H1 (cell line): ENCODE measurements at regions not wholly inside any gene's neighbourhood (a gene's known extent, or its start where the extent isn't known, plus 50 kb on each side); places are given as distances from the start of the nearest gene placed in this dataset.

Experiments
- CTCF ChIA-PET: fragments of 300-600 bp; sonication (Branson Sonifier 250); formaldehyde crosslinking; loops from one replicate; lab custom pipeline; 2021; ENCODE audit not compliant: partially characterized antibody; lab: Charles Lee
- POLR2A ChIA-PET: fragments of 300-600 bp; sonication (Branson Sonifier 250); formaldehyde crosslinking; loops from one replicate; lab custom pipeline; 2021; ENCODE audit warnings: inconsistent platforms; ENCODE audit not compliant: partially characterized antibody; lab: Charles Lee
- DNase-seq, 2 experiments: peaks; one replicate each; pipeline versions ENCODE4 v3.0.0 to v3.0.0-alpha.2; 2010 to 2022; ENCODE audit warnings: low spot score in 2 of 2, low read depth in 1 of 2, mixed read lengths in 1 of 2
- FAIRE-seq: peaks from 2 replicates; lab custom pipeline; 2011; peaks lifted over from hg19 to GRCh38; lab: Jason Lieb, UNC
- H2AFZ ChIP-seq: 2 replicates; pipeline ENCODE4 v1.8.1; 2012; ENCODE audit warnings: low read length, inconsistent platforms
- H2AK5ac ChIP-seq: 2 replicates; pipeline ENCODE4 v1.6.1; 2013; ENCODE audit warnings: low read depth, low read length
- H2BK120ac ChIP-seq: replicated peaks from 2 replicates; pipeline ENCODE3; 2013; ENCODE audit warnings: low read depth, low read length, inconsistent platforms
- H2BK12ac ChIP-seq: 2 replicates; pipeline ENCODE4 v1.6.1; 2013; ENCODE audit warnings: low read depth, low read length
- H2BK15ac ChIP-seq: 2 replicates; pipeline ENCODE4 v1.6.1; 2013; ENCODE audit warnings: low read length
- H2BK20ac ChIP-seq: 2 replicates; pipeline ENCODE4 v1.6.1; 2013; ENCODE audit warnings: low read length
- H2BK5ac ChIP-seq: 2 replicates; pipeline ENCODE4 v1.6.1; 2013; ENCODE audit warnings: low read depth, low read length
- H3K14ac ChIP-seq: 2 replicates; pipeline ENCODE4 v1.6.1; 2013; ENCODE audit warnings: inconsistent platforms; ENCODE audit not compliant: insufficient read length
- H3K18ac ChIP-seq: 2 replicates; pipeline ENCODE4 v1.6.1; 2013; ENCODE audit warnings: low read length; ENCODE audit errors: extremely low read depth
- H3K23ac ChIP-seq: 2 replicates; pipeline ENCODE4 v1.6.1; 2013; ENCODE audit warnings: inconsistent platforms; ENCODE audit not compliant: insufficient read length
- H3K23me2 ChIP-seq: 2 replicates; pipeline ENCODE4 v1.6.1; 2013; ENCODE audit warnings: low read depth, low read length
- H3K27ac ChIP-seq: 2 replicates; pipeline ENCODE4 v1.6.1; 2011; ENCODE audit warnings: low read depth, low read length, inconsistent platforms
- H3K27me3 ChIP-seq, 4 experiments: replicated peaks in 1 of 4; 1 replicate in 1 of 4; 2 replicates in 3 of 4; pipeline versions ENCODE4 v1.6.1 to v1.8.1; 2011 to 2013; ENCODE audit warnings: low read length in 3 of 4, mild to moderate bottlenecking in 3 of 4, inconsistent platforms in 2 of 4, mixed read lengths in 2 of 4, moderate library complexity in 1 of 4; ENCODE audit not compliant: control insufficient read depth in 3 of 4, insufficient read depth in 3 of 4; ENCODE audit errors: extremely low read depth in 1 of 4
- H3K36me3 ChIP-seq, 4 experiments: 2 replicates each; pipeline versions ENCODE4 v1.6.1 to v1.8.1; 2011 to 2013; ENCODE audit warnings: mild to moderate bottlenecking in 4 of 4, low read length in 3 of 4, moderate library complexity in 2 of 4, control low read depth in 1 of 4, inconsistent platforms in 1 of 4; ENCODE audit not compliant: insufficient read depth in 4 of 4, control insufficient read depth in 2 of 4
- H3K4ac ChIP-seq: replicated peaks from 2 replicates; pipeline ENCODE3; 2013; ENCODE audit warnings: low read length, low read depth, mixed read lengths, inconsistent platforms; ENCODE audit not compliant: insufficient read length
- H3K4me1 ChIP-seq, 4 experiments: replicated peaks in 1 of 4; 1 replicate in 1 of 4; 2 replicates in 3 of 4; pipeline versions ENCODE4 v1.6.1 to v1.8.1; 2011 to 2013; ENCODE audit warnings: low read length in 3 of 4, inconsistent platforms in 2 of 4, mixed read lengths in 1 of 4; ENCODE audit not compliant: insufficient read depth in 4 of 4, control insufficient read depth in 3 of 4
- H3K4me2 ChIP-seq, 2 experiments: 2 replicates each; pipeline versions ENCODE4 v1.6.1 to v1.8.1; 2011 to 2013; ENCODE audit warnings: low read depth in 2 of 2, low read length in 2 of 2, control low read depth in 1 of 2, inconsistent platforms in 1 of 2, mild to moderate bottlenecking in 1 of 2; ENCODE audit not compliant: insufficient read depth in 1 of 2
- H3K4me3 ChIP-seq, 4 experiments: fragments of 200-600, 300-600 bp in 1 of 4; sonication (generic), shearing (Covaris generic), sonication (Bioruptor Twin) in 1 of 4; 2 replicates each; pipeline versions ENCODE4 v1.5.1 to v1.8.1; 2011 to 2016; ENCODE audit warnings: low read length in 4 of 4, low read depth in 3 of 4, control low read depth in 2 of 4, inconsistent platforms in 2 of 4, mild to moderate bottlenecking in 2 of 4, mixed read lengths in 1 of 4, moderate library complexity in 1 of 4; ENCODE audit not compliant: insufficient read depth in 2 of 4; ENCODE audit errors: extremely low read depth in 1 of 4
- H3K56ac ChIP-seq: replicated peaks from 2 replicates; pipeline ENCODE3; 2013; ENCODE audit warnings: low read depth, mild to moderate bottlenecking, mixed read lengths, low read length, inconsistent platforms; ENCODE audit not compliant: insufficient read length
- H3K79me1 ChIP-seq: 2 replicates; pipeline ENCODE4 v1.6.1; 2013; ENCODE audit warnings: low read depth, low read length, control low read depth
- H3K79me2 ChIP-seq, 2 experiments: 2 replicates each; pipeline versions ENCODE4 v1.6.1 to v1.8.1; 2012 to 2013; ENCODE audit warnings: low read length in 2 of 2, mild to moderate bottlenecking in 2 of 2, inconsistent platforms in 1 of 2; ENCODE audit not compliant: insufficient read depth in 2 of 2, control insufficient read depth in 1 of 2
- H3K9ac ChIP-seq, 4 experiments: replicated peaks in 1 of 4; 1 replicate in 1 of 4; 2 replicates in 3 of 4; pipeline versions ENCODE4 v1.6.1 to v1.8.1; 2011 to 2013; ENCODE audit warnings: low read depth in 3 of 4, low read length in 3 of 4, control low read depth in 2 of 4, mild to moderate bottlenecking in 2 of 4, moderate library complexity in 2 of 4, inconsistent platforms in 1 of 4; ENCODE audit errors: extremely low read depth in 1 of 4
- H3K9me3 ChIP-seq, 2 experiments: 2 replicates each; pipeline versions ENCODE4 v1.6.1 to v1.8.1; 2012 to 2013; ENCODE audit warnings: mild to moderate bottlenecking in 2 of 2, moderate library complexity in 2 of 2, control low read depth in 1 of 2, inconsistent platforms in 1 of 2, low read depth in 1 of 2, low read length in 1 of 2, mixed read lengths in 1 of 2; ENCODE audit not compliant: insufficient read depth in 2 of 2
- H4K20me1 ChIP-seq, 2 experiments: replicated peaks in 1 of 2; 2 replicates each; pipeline versions ENCODE3 to v1.8.1; 2011 to 2013; ENCODE audit warnings: inconsistent platforms in 2 of 2, low read length in 2 of 2, mild to moderate bottlenecking in 1 of 2; ENCODE audit not compliant: insufficient read depth in 2 of 2, control insufficient read depth in 1 of 2
- H4K5ac ChIP-seq: 2 replicates; pipeline ENCODE4 v1.6.1; 2013; ENCODE audit warnings: low read length, low read depth, mixed read lengths, inconsistent platforms; ENCODE audit not compliant: insufficient read length
- H4K8ac ChIP-seq: 2 replicates; pipeline ENCODE4 v1.8.0; 2013; ENCODE audit warnings: mild to moderate bottlenecking, moderate library complexity, low read length, inconsistent platforms; ENCODE audit not compliant: insufficient read depth; ENCODE audit errors: extremely low read depth
- H4K91ac ChIP-seq: replicated peaks from 2 replicates; pipeline ENCODE3; 2013; ENCODE audit warnings: low read length, mixed read lengths, inconsistent platforms; ENCODE audit not compliant: insufficient read length
- CEBPB ChIP-seq: IDR thresholded peaks from 2 replicates; pipeline ENCODE4 v1.6.1; 2012; ENCODE audit warnings: low read depth, low read length
- CHD1 ChIP-seq: IDR thresholded peaks from 2 replicates; pipeline ENCODE4 v1.6.1; 2012; ENCODE audit warnings: low read depth, low read length, improper control_type of control experiment
- CHD2 ChIP-seq: IDR thresholded peaks from 2 replicates; pipeline ENCODE4 v1.6.1; 2012; ENCODE audit warnings: low read length, improper control_type of control experiment
- EP300 ChIP-seq, 2 experiments: IDR thresholded peaks; 1 replicate in 1 of 2; 2 replicates in 1 of 2; pipeline ENCODE4 v1.6.1; 2011 to 2012; ENCODE audit warnings: low read depth in 2 of 2, low read length in 2 of 2, mild to moderate bottlenecking in 2 of 2, borderline replicate concordance in 1 of 2, inconsistent platforms in 1 of 2, moderate library complexity in 1 of 2
- HDAC2 ChIP-seq, 2 experiments: fragments of 300-600 bp in 1 of 2; sonication (generic) in 1 of 2; IDR thresholded peaks; 2 replicates each; pipeline ENCODE4 v1.6.1; 2011 to 2012; ENCODE audit warnings: low read depth in 2 of 2, low read length in 2 of 2, mild to moderate bottlenecking in 2 of 2, moderate library complexity in 2 of 2, borderline replicate concordance in 1 of 2, inconsistent platforms in 1 of 2
- HDAC6 ChIP-seq: IDR thresholded peaks from one replicate; pipeline ENCODE4 v1.7.1; 2012; ENCODE audit warnings: low read depth, mild to moderate bottlenecking, inconsistent platforms, low read length, moderate library complexity
- POLR2AphosphoS5 ChIP-seq: IDR thresholded peaks from 2 replicates; pipeline ENCODE4 v1.6.1; 2011; ENCODE audit warnings: low read depth, low read length
- SAP30 ChIP-seq: fragments of 300-600 bp; sonication (generic); IDR thresholded peaks from 2 replicates; pipeline ENCODE4 v1.7.1; 2012; ENCODE audit warnings: low read length, moderate library complexity, mild to moderate bottlenecking, inconsistent platforms; ENCODE audit not compliant: insufficient read depth, insufficient replicate concordance
- SIN3A ChIP-seq, 2 experiments: IDR thresholded peaks in 1 of 2; conservative IDR thresholded peaks in 1 of 2; 2 replicates each; pipeline ENCODE4 v1.6.1; 2011 to 2012; ENCODE audit warnings: low read length in 2 of 2, improper control_type of control experiment in 1 of 2, low read depth in 1 of 2, mild to moderate bottlenecking in 1 of 2
- SP2 ChIP-seq: IDR thresholded peaks from 2 replicates; pipeline ENCODE4 v1.6.1; 2012; ENCODE audit warnings: mild to moderate bottlenecking, low read length, inconsistent platforms
- TBP ChIP-seq: IDR thresholded peaks from 2 replicates; pipeline ENCODE4 v1.6.1; 2011; ENCODE audit warnings: low read depth, low read length, improper control_type of control experiment
- WGBS, 2 experiments: shearing (Covaris generic) in 1 of 2; methylation state at CpG; one replicate each; pipeline versions ENCODE4 v1.1.6 to v1.1.7; 2013 to 2015; ENCODE audit warnings: low lambda C conversion rate in 2 of 2, mixed read lengths in 2 of 2, inconsistent platforms in 1 of 2, low coverage in 1 of 2, missing lambda C conversion rate in 1 of 2; ENCODE audit not compliant: insufficient replicate concordance in 2 of 2, insufficient coverage in 1 of 2, insufficient read length in 1 of 2; ENCODE audit errors: extremely low coverage in 1 of 2, missing lambda C conversion rate in 1 of 2; 5-methylcytosine and 5-hydroxymethylcytosine counted together

DNA sequence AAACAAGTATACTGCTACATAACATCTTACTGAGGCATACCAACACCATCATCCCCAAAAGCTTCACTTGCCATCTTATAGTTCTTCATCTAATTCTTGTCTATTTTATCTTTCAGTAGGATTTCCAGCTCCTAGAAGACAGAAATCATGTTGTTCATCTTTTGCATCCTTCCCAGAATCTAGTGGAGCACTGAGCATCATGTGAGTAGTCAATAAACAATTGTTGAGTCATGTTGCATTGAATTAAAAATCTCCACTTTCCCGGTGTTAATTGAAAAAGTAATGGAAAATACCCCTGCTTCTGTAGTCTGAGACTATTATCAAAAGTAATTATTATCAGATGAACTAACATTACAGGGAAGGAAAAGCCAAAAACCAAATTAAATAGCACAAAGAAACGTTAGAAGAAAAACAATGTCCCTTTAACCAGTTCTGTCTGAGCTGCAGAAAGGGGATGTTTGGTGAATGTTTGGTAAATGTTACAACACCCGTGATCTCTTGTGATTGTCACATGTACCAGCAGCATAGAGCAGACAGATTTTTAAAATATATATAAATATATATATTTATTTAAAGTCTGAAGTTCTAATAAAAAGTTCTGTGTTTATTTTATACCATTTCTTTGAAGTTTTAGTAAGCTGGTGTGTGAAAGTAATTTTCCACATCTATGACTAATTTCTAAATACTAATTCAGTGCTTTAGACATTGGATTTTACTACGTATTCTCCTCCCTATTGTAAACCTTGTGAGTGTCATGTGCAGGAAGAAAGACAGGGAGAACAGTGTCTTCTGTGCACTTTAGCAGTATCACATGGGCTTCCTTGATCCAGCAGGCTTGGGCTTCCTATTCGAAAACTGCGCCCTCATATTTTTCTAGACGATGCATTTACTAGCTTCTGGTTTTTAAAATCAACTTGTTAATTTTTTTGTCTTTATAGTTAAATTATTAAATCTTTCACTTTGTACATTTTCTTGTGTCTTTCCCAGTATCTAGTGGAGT is 85.6 kb downstream of the RAP2B start:
- Histone ChIP-seq H3K18ac (no peak overlapping the region), H2BK120ac (no peak overlapping the region), H3K56ac (no peak overlapping the region), H4K5ac (no peak overlapping the region), H3K79me1 (no peaks in the 10 kb centered on the region), H3K23me2 (no peaks in the 10 kb centered on the region), H2AK5ac (no peak overlapping the region), H3K4me3 (no peak overlapping the region), H3K36me3 (no peaks in the 10 kb centered on the region), H4K20me1 (no peaks in the 10 kb centered on the region), H3K27me3 (no peaks in the 10 kb centered on the region), H3K23ac (no peak overlapping the region), H2BK5ac (no peak overlapping the region), H2BK12ac (no peak overlapping the region), H3K9me3 (no peaks in the 10 kb centered on the region), H3K4ac (no peak overlapping the region), H4K91ac (no peak overlapping the region), H4K8ac (no peak overlapping the region), H2BK20ac (no peak overlapping the region), H3K9ac (no peak overlapping the region), H3K4me2 (no peak overlapping the region), H2AFZ (no peak overlapping the region), H3K14ac (no peak overlapping the region), H2BK15ac (no peak overlapping the region), H3K79me2 (no peaks in the 10 kb centered on the region), H3K27ac (no peak overlapping the region), H3K4me1 (no peaks in the 10 kb centered on the region)
- 82% methylated on average over 7 of the region's 7 CpGs; no CpG with 5 or more reads in 1 of the 2 experiments for WGBS, 2 experiments
- ChIA-PET POLR2A (no interaction called here), CTCF (interaction anchor here (0.9 kb wide), 1 partner anchor 152 kb away, joined by 3 read pairs; no protein-coding TSS in a partner anchor)
- no peak for FAIRE-seq
- DNase-seq: no peak
- TF ChIP-seq CHD2 (no peak), EP300 (IDR thresholded peaks at IDR 0.05; ENCODE audit: borderline replicate concordance in 1 of 2, low read depth in 2 of 2, low read length in 2 of 2) (no peak), TBP (no peak), POLR2AphosphoS5 (no peak), SP2 (no peak), HDAC2 (IDR thresholded peaks at IDR 0.05; ENCODE audit: borderline replicate concordance in 1 of 2, low read depth in 2 of 2, low read length in 2 of 2) (no peak), SIN3A (conservative IDR thresholded peaks at IDR 0.05 in 1 of 2, IDR thresholded peaks at IDR 0.05 in 1 of 2; ENCODE audit: low read depth in 1 of 2, low read length in 2 of 2) (no peak), HDAC6 (no peak), SAP30 (no peak), CEBPB (no peak), CHD1 (no peak)
